GM12873 (cell line): ENCODE measurements at regions not wholly inside any gene's neighbourhood (a gene's known extent, or its start where the extent isn't known, plus 50 kb on each side); places are given as distances from the start of the nearest gene placed in this dataset.

Source experiments
- CTCF ChIP-seq: IDR thresholded peaks from 2 replicates; pipeline ENCODE4 v1.5.1; 2012; ENCODE audit warnings: low read depth, mild to moderate bottlenecking, moderate library complexity, low read length, control low read depth; ENCODE audit not compliant: insufficient read depth; ENCODE audit errors: missing control alignments

GRCh38 chr20:22315073-22315472 is 269.3 kb downstream of the FOXA2 start:
- TF ChIP-seq CTCF = no peak

- peak; percentile 61 for TF ChIP-seq CTCF
Observed at GRCh38 chr20:22312744-22313346, 271.5 kb downstream of the FOXA2 start.

- no peak for TF ChIP-seq CTCF
Observed at GRCh38 chr20:22308934-22309333, 275.4 kb downstream of the FOXA2 start.

GRCh38 chr20:22307409-22307808 is 277.0 kb downstream of the FOXA2 start:
- TF ChIP-seq CTCF = no peak

GRCh38 chr20:22305381-22305780 is 279.0 kb downstream of the FOXA2 start:
- TF ChIP-seq CTCF = no peak

- no peak for TF ChIP-seq CTCF
Observed at GRCh38 chr20:22303523-22303922, 280.8 kb downstream of the FOXA2 start.

- no peak for TF ChIP-seq CTCF
Observed at GRCh38 chr20:22302039-22302438, 282.3 kb downstream of the FOXA2 start.
